HG03060 (cell line): ENCODE measurements at regions not wholly inside any gene's neighbourhood (a gene's known extent, or its start where the extent isn't known, plus 50 kb on each side); places are given as distances from the start of the nearest gene placed in this dataset.
"Not testable (repeated sequence)": the region's sequence is repeated elsewhere in the genome, so short reads cannot be mapped to it uniquely, and the experiment has no call there.

Experiments
- ATAC-seq: cut with Tn5 transposase; IDR thresholded peaks from one replicate; pipeline ENCODE4 v1.9.1; 2021; ENCODE audit warnings: low read depth, moderate number of reproducible peaks; ENCODE audit not compliant: unreplicated experiment

- no peak for ATAC-seq
Observed at GRCh38 chr2:187775196-187775595, 221.0 kb upstream of the TFPI start.

DNA sequence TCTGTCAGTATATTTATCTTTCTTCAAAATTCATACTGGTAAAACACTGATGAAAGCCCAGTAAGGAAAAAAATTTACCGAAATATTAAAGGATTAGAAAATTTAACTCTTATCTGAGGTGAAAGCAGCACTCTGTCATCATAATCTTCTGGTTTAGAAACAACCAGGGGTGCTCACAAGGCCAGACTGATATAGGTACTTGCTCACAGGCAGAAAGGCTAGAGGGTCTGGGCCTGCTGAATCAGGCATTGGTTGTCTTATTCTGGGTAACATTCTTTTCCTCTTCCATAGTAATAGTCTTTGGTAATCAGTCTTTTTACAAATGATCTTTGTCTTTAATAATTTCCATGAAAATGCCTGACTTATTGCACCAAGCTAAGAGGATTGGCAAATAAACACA lies 221.4 kb upstream of the TFPI start:
- ATAC-seq = no peak

DNA sequence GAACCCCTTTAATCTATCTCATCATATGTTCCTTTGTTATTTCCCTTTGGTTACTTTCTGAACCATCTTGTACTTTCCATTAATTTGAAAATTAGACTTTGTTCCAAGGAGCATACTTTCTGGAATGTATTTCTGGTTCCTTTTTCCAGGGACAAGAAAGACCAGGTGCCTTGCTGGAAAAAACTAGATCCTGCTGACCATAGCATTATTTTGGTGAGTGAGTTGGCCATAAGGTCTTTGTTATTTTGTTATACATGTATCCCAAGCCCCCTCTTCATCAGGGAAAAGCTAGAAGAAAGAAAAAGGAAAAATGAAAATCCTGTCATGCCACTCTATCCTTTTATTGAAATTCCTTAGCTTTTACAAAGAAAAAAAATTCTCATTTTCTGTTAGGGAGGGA lies 228.1 kb upstream of the TFPI start:
- ATAC-seq = no peak

GRCh38 chr2:187783446-187783845 lies 229.2 kb upstream of the TFPI start:
- ATAC-seq = no peak

- ATAC-seq = not testable (repeated sequence)
Observed at GRCh38 chr2:187784138-187784537, 229.9 kb upstream of the TFPI start.

- ATAC-seq = no peak
Observed at GRCh38 chr2:187799601-187800000, 245.4 kb upstream of the TFPI start.

DNA sequence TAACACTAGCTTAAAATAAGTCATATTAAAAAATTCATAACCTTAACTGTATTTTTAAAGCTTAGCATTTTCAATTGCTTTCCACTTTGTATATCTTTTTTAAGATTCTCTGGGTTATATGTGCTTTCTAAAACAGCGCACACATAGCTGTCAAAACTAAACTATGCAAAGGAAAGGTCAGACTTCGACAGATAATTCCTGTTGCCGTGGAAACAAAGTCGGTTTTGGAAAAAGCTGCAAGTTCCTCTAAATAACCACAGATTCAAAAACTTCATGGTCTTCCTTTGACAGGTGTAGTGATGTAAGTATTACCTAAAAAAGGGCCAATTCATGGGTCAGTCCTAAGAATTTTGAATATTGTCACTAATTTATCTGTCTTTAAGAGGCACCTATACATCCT lies 249.6 kb upstream of the TFPI start:
- ATAC-seq = no peak

DNA sequence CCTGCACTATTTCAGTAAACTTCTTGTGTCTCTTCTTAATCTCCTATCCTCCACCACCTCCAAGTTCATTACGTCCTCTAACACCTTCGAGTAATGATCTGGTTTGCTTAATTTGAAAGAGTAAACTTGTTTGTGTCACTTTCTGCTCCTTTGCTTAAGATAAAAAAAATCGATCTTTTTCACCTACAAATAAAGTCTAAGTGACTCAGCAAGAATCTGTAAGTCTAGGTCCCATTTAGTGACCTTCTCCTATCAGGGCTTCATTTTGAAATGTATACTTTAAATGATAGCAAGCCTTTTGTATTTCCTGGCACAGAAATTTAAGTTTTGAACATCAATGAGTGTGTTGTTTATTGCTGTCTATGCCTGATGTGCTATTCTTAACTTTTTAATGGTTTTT lies 260.9 kb upstream of the TFPI start:
- no peak for ATAC-seq

DNA sequence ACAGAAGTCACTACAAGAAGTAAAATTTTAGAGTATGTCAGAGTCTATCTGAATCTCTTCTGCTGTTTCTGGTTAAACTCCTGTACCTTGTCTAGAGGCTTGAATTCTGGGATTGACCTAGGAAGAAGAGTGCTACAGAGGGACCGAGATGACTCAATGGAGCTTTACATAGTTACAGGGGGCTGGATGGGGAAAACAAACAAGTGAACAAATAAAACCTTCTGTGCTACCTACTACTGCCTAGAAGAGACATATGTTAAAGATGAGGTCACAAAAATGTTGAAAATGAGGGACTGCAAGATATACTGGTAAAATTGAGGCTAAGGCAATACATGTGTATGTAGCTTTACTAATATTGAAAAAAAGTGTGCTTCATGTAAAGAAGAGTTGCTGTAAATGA lies 265.4 kb upstream of the TFPI start:
- ATAC-seq = no peak

- no peak for ATAC-seq
Observed at GRCh38 chr2:187825108-187825507, 270.9 kb upstream of the TFPI start.

DNA sequence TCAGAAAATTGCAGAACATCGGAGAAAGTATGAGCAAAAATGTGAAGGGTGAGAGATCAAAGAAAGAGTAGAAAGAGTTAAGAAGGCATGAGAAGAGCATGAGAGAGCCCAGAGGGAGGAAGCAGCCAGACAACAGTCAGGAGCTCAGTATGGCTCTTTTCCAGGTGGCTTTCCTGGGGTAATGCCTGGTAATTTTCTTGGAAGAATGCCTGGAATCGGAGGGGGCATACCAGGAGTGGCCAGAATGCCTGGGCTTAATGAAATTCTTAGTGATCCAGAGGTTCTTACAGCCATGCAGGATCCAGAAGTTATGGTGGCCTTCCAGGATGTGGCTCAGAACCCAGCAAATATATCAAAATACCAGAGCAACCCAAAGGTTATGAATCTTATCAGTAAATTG lies 271.8 kb upstream of the TFPI start:
- no peak for ATAC-seq

DNA sequence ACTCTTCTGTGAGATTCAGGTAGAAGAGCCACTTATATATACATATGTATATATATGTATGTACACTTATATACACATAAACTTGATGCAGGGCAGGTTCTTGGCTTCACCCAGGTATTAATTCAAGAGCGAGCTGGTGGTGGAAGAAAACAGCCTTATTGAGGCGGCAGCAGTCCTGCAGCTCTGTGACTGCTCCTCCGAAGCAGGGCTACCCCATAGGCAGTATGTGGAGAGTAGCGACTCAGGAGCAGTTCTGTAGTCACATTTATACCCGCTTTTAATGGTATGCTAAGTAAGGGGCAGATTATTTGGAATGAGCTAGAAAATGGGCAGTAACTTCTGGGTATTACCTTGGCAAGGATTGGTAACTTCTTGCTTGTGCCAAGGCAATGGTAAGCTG lies 280.6 kb upstream of the TFPI start:
- ATAC-seq = no peak

DNA sequence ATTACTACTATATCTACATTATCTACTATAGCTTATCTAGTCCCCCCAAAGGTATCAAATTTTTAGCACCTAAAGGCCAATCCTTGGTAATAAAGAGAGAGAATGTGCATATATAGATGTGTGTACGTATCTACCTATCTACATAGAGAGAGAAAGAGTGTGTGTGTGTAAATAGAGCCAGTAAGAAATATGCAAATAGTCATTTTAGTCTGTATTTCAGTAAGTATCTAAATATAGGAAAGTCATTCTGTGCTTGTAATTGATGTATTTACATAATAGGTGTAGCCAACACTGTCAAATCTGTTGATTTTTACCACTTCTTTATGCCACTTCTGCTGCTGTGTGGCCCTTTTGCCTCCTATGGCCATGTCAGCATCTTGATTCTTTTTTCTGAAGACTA lies 284.5 kb upstream of the TFPI start:
- no peak for ATAC-seq

DNA sequence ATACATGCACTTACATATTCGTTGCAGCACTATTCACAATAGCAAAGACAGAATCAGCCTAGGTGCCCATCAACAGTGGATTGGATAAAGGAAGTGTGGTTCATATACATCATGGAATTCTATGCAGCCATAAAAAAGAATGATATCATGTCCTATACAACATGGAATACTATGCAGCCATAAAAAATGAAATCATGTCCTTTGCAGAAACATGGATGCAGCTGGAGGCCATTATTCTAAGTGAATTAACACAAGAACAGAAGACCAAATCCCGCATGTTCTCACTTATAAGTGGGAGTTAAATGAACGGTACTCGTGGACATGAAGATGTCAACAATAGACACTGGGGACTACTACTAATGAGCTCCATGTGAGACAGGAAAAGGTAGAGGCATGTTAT lies 288.1 kb upstream of the TFPI start:
- ATAC-seq = no peak

DNA sequence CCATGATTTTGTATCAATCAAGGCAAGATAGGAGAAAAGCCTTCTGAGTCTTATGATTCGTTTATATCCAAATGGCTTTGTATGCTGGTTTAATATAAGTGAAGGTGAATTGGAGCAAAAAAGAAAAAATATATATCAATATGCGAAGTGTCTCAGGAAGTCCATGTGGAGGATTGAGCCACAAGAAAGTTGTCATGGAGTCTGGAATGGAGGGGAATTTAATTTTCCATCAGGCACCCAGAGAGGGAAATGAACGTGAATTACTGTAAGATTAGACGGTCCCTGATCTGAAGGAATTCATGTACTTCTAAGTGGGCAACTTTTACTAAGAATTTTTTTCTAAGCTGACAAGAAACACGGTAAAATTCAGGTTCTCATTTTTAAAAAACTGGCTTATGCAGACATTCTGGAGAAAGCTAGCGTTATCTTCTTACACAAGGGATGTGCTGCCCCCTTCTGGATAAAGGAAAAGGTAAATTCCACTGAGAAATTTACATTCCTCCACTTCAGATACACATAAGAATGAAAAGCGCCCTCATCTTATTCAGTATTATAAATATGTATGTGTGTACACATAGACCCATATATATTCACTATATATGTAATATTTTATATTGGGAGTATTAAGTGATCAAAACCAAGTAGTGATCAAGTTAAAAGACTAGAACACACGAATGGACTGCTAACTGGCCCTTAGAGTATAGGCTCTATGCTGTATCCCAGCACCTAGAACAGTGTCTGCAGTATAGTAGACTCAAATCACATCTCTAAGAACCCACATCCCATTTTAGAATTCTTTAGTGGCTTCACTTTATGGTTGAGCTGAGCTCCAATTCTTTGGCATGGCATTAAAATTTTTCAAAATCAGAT lies 289.0 kb upstream of the TFPI start:
- no peak for ATAC-seq

GRCh38 chr2:187847245-187848208 lies 293.3 kb upstream of the TFPI start:
- no peak for ATAC-seq

- ATAC-seq = no peak
Observed at GRCh38 chr2:187851955-187852561, 297.8 kb upstream of the TFPI start.

DNA sequence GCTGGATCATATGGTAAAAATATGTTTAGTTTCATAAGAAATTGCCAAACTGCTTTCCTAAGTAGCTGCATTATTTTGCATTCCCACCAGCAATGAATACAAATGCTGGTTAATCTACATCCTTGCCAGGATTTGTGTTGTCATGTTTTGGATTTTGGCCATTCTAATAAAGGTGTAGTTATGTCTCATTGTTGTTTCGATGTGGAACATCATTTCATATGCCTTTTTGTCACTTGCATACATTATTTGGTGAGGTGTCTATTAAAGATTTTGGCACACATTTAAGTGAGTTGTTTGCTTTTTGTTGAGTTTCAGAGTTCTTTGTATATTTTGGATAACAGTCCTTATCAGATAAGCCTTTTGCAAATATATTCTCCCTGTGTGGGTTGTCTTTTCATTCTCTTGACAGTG lies 299.2 kb upstream of the TFPI start:
- no peak for ATAC-seq

DNA sequence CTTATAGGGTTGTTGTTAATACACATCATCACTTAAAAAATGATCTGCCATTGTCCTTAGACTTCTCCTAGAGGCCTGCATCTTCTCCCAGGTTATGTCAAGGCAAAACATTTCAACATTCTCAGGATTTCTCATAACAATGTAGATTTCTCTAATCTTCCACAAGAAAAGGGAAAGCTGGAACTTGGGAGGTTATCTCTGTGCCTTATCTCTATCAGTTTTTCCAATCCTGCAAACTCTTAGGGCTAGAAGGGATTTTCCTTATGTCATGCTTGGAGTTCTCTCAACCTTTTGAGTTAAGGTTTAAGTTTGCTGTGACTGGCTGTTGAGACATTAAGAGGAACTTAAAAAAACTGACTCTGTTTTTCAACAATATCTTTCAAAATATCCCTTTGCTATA lies 300.6 kb upstream of the TFPI start:
- ATAC-seq = no peak

DNA sequence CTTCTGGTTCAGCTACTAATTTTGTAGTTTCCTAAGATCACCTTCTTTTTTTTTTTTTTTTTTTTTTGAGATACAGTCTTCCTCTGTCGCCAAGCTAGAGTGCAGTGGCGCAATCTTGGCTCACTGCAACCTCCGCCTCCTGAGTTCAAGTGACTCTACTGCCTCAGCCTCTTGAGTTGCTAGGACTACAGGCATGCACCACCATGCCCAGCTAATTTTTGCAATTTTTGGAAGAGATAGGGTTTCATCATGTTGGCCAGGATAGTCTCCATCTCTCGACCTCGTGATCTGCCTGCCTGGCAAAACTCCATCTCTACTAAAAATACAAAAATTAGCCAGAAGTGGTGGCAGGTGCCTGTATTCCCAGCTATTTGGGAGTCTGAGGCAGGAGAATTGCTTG lies 301.5 kb upstream of the TFPI start:
- no peak for ATAC-seq

GRCh38 chr2:187857826-187858225 lies 303.6 kb upstream of the TFPI start:
- no peak for ATAC-seq
